Activated naive CD4-positive, alpha-beta T cell treated with anti-CD3 and anti-CD28 coated beads, Interleukin-2, amount 10 ng/mL, durations not matched to agents 7 days and 5 days (primary cell): ENCODE measurements at regions not wholly inside any gene's neighbourhood (a gene's known extent, or its start where the extent isn't known, plus 50 kb on each side); places are given as distances from the start of the nearest gene placed in this dataset.

Experiments used
- CTCF ChIA-PET: fragments of 350-600 bp; sonication (Branson Sonifier 250); formaldehyde crosslinking; loops from one replicate; lab custom pipeline; 2021; ENCODE audit warnings: antibody characterized with exemption; lab: Charles Lee
- DNase-seq: peaks from one replicate; pipeline ENCODE4 v3.0.0-alpha.2; 2020
- H3K27ac Mint-ChIP-seq: one replicate; pipeline ENCODE4 v1.8.0; 2021; ENCODE audit warnings: mild to moderate bottlenecking, moderate library complexity, mixed read lengths
- H3K27me3 Mint-ChIP-seq: one replicate; pipeline ENCODE4 v1.8.0; 2021; ENCODE audit warnings: mild to moderate bottlenecking, mixed read lengths
- H3K36me3 Mint-ChIP-seq: one replicate; pipeline ENCODE4 v1.8.0; 2021; ENCODE audit warnings: mixed read lengths
- H3K4me1 Mint-ChIP-seq: one replicate; pipeline ENCODE4 v1.8.0; 2021; ENCODE audit warnings: mixed read lengths
- H3K4me3 Mint-ChIP-seq: one replicate; pipeline ENCODE4 v1.8.0; 2021; ENCODE audit warnings: mild to moderate bottlenecking, moderate library complexity, mixed read lengths
- H3K9me3 Mint-ChIP-seq: one replicate; pipeline ENCODE4 v1.8.0; 2021; ENCODE audit warnings: mixed read lengths

- Mint-ChIP-seq H3K9me3 (no peaks in the 10 kb centered on the region), H3K36me3 (no peaks in the 10 kb centered on the region), H3K27ac (no peak overlapping the region), H3K4me3 (no peak overlapping the region), H3K27me3 (peaks cover 55% of the 10 kb centered on the region), H3K4me1 (no peaks in the 10 kb centered on the region)
- CTCF ChIA-PET: no interaction called here
- DNase-seq: no peak
Observed at GRCh38 chr3:194011807-194012206, 124.1 kb upstream of the HES1 start.

GRCh38 chr3:194013928-194014327, 122.0 kb upstream of the HES1 start:
- no peaks in the 10 kb centered on the region for H3K4me1 Mint-ChIP-seq
- H3K9me3 Mint-ChIP-seq: no peaks in the 10 kb centered on the region
- H3K4me3 Mint-ChIP-seq: no peak overlapping the region
- H3K36me3 Mint-ChIP-seq: no peaks in the 10 kb centered on the region
- peaks cover 39% of the 10 kb centered on the region for H3K27me3 Mint-ChIP-seq
- DNase-seq: no peak
- CTCF ChIA-PET: no interaction called here
- no peak overlapping the region for H3K27ac Mint-ChIP-seq

- Mint-ChIP-seq H3K9me3 (no peaks in the 10 kb centered on the region), H3K4me1 (no peaks in the 10 kb centered on the region), H3K4me3 (no peak overlapping the region), H3K27ac (no peak overlapping the region), H3K36me3 (no peaks in the 10 kb centered on the region), H3K27me3 (peaks cover 34% of the 10 kb centered on the region)
- no peak for DNase-seq
- CTCF ChIA-PET: no interaction called here
Observed at GRCh38 chr3:194014756-194015155, 121.2 kb upstream of the HES1 start.

- DNase-seq: no peak
- H3K36me3 Mint-ChIP-seq: no peaks in the 10 kb centered on the region
- no peaks in the 10 kb centered on the region for H3K9me3 Mint-ChIP-seq
- no peak overlapping the region for H3K27ac Mint-ChIP-seq
- no peak overlapping the region for H3K4me3 Mint-ChIP-seq
- CTCF ChIA-PET: no interaction called here
- peaks cover 16% of the 10 kb centered on the region for H3K27me3 Mint-ChIP-seq
- H3K4me1 Mint-ChIP-seq: peaks cover 4% of the 10 kb centered on the region
Observed at GRCh38 chr3:194019398-194020165, 116.4 kb upstream of the HES1 start.

- no peak overlapping the region for H3K4me3 Mint-ChIP-seq
- H3K36me3 Mint-ChIP-seq: no peaks in the 10 kb centered on the region
- no peak for DNase-seq
- peaks cover 20% of the 10 kb centered on the region for H3K27me3 Mint-ChIP-seq
- H3K27ac Mint-ChIP-seq: no peak overlapping the region
- H3K9me3 Mint-ChIP-seq: no peaks in the 10 kb centered on the region
- CTCF ChIA-PET: no interaction called here
- H3K4me1 Mint-ChIP-seq: peaks cover 4% of the 10 kb centered on the region
Observed at GRCh38 chr3:194022052-194022451, 113.9 kb upstream of the HES1 start.

GRCh38 chr3:194022816-194023215, 113.1 kb upstream of the HES1 start:
- DNase-seq: no peak
- Mint-ChIP-seq H3K36me3 (no peaks in the 10 kb centered on the region), H3K27ac (no peak overlapping the region), H3K9me3 (no peaks in the 10 kb centered on the region), H3K4me1 (peaks cover 4% of the 10 kb centered on the region), H3K27me3 (peaks cover 20% of the 10 kb centered on the region), H3K4me3 (no peak overlapping the region)
- CTCF ChIA-PET: no interaction called here

- Mint-ChIP-seq H3K27ac (no peak overlapping the region), H3K4me3 (no peak overlapping the region), H3K9me3 (no peaks in the 10 kb centered on the region), H3K36me3 (no peaks in the 10 kb centered on the region), H3K4me1 (peaks cover 4% of the 10 kb centered on the region), H3K27me3 (peaks cover 18% of the 10 kb centered on the region)
- CTCF ChIA-PET: no interaction called here
- DNase-seq: no peak
Observed at GRCh38 chr3:194023501-194024280, 112.3 kb upstream of the HES1 start.

GRCh38 chr3:194025119-194025518, 110.8 kb upstream of the HES1 start:
- no peaks in the 10 kb centered on the region for H3K36me3 Mint-ChIP-seq
- CTCF ChIA-PET: no interaction called here
- H3K9me3 Mint-ChIP-seq: no peaks in the 10 kb centered on the region
- no peak overlapping the region for H3K27ac Mint-ChIP-seq
- H3K4me1 Mint-ChIP-seq: peaks cover 4% of the 10 kb centered on the region
- H3K4me3 Mint-ChIP-seq: no peak overlapping the region
- peaks cover 23% of the 10 kb centered on the region for H3K27me3 Mint-ChIP-seq
- DNase-seq: no peak

- Mint-ChIP-seq H3K36me3 (no peaks in the 10 kb centered on the region), H3K27me3 (peaks cover 29% of the 10 kb centered on the region), H3K9me3 (no peaks in the 10 kb centered on the region), H3K27ac (no peak overlapping the region), H3K4me3 (no peak overlapping the region), H3K4me1 (peaks cover 4% of the 10 kb centered on the region)
- DNase-seq: no peak
- CTCF ChIA-PET: no interaction called here
Observed at GRCh38 chr3:194025951-194026350, 110.0 kb upstream of the HES1 start.

- DNase-seq: no peak
- CTCF ChIA-PET: interaction anchor here (0.6 kb wide), 1 partner anchor 139 kb away, joined by 3 read pairs; no protein-coding TSS in a partner anchor
- Mint-ChIP-seq H3K9me3 (no peaks in the 10 kb centered on the region), H3K4me1 (peaks cover 9% of the 10 kb centered on the region), H3K36me3 (no peaks in the 10 kb centered on the region), H3K27me3 (peaks cover 38% of the 10 kb centered on the region), H3K27ac (no peak overlapping the region), H3K4me3 (no peak overlapping the region)
Observed at GRCh38 chr3:194028434-194029004, 107.4 kb upstream of the HES1 start.

- peaks cover 7% of the 10 kb centered on the region for H3K4me1 Mint-ChIP-seq
- H3K4me3 Mint-ChIP-seq: no peak overlapping the region
- no peak for DNase-seq
- CTCF ChIA-PET: no interaction called here
- H3K36me3 Mint-ChIP-seq: no peaks in the 10 kb centered on the region
- H3K27me3 Mint-ChIP-seq: peaks cover 50% of the 10 kb centered on the region
- H3K9me3 Mint-ChIP-seq: no peaks in the 10 kb centered on the region
- H3K27ac Mint-ChIP-seq: no peak overlapping the region
Observed at GRCh38 chr3:194029846-194030245, 106.1 kb upstream of the HES1 start.

- no peak overlapping the region for H3K4me3 Mint-ChIP-seq
- peaks cover 51% of the 10 kb centered on the region for H3K27me3 Mint-ChIP-seq
- H3K4me1 Mint-ChIP-seq: peaks cover 7% of the 10 kb centered on the region
- no peak for DNase-seq
- no peaks in the 10 kb centered on the region for H3K9me3 Mint-ChIP-seq
- H3K27ac Mint-ChIP-seq: no peak overlapping the region
- no peaks in the 10 kb centered on the region for H3K36me3 Mint-ChIP-seq
- CTCF ChIA-PET: no interaction called here
Observed at GRCh38 chr3:194030372-194030771, 105.6 kb upstream of the HES1 start.

- no peaks in the 10 kb centered on the region for H3K36me3 Mint-ChIP-seq
- CTCF ChIA-PET: no interaction called here
- peaks cover 7% of the 10 kb centered on the region for H3K4me1 Mint-ChIP-seq
- H3K9me3 Mint-ChIP-seq: no peaks in the 10 kb centered on the region
- H3K27ac Mint-ChIP-seq: no peak overlapping the region
- DNase-seq: no peak
- no peak overlapping the region for H3K4me3 Mint-ChIP-seq
- H3K27me3 Mint-ChIP-seq: peaks cover 51% of the 10 kb centered on the region
Observed at GRCh38 chr3:194031349-194031748, 104.6 kb upstream of the HES1 start.

GRCh38 chr3:194031867-194032635, 103.9 kb upstream of the HES1 start:
- no peaks in the 10 kb centered on the region for H3K9me3 Mint-ChIP-seq
- H3K4me1 Mint-ChIP-seq: peaks cover 7% of the 10 kb centered on the region
- H3K36me3 Mint-ChIP-seq: no peaks in the 10 kb centered on the region
- CTCF ChIA-PET: no interaction called here
- H3K4me3 Mint-ChIP-seq: no peak overlapping the region
- no peak overlapping the region for H3K27ac Mint-ChIP-seq
- no peak for DNase-seq
- H3K27me3 Mint-ChIP-seq: peaks cover 48% of the 10 kb centered on the region
